ENCODE measurements at regions not wholly inside any gene's neighbourhood (a gene's known extent, or its start where the extent isn't known, plus 50 kb on each side); places are given as distances from the start of the nearest gene placed in this dataset.

GRCh38 chr2:58517881-58518280 is 276.8 kb upstream of the FANCL start:
- no peak for TF ChIP-seq PATZ1 (CRISPR knock-in tag; IDR thresholded peaks at IDR 0.05; ENCODE audit: borderline replicate concordance)
- TF ChIP-seq TSHZ2 (CRISPR knock-in tag; IDR thresholded peaks at IDR 0.05): no peak
- no peak for TF ChIP-seq POU6F1 (CRISPR knock-in tag; IDR thresholded peaks at IDR 0.05; ENCODE audit: borderline replicate concordance, low read depth)
- no peak for TF ChIP-seq ZNF8 (CRISPR knock-in tag; IDR thresholded peaks at IDR 0.05)
- no peak for TF ChIP-seq ARNTL (CRISPR knock-in tag; IDR thresholded peaks at IDR 0.05; ENCODE audit: borderline replicate concordance, low read depth)
- TF ChIP-seq ESRRG (CRISPR knock-in tag; IDR thresholded peaks at IDR 0.05): no peak
- TF ChIP-seq CSRNP3 (CRISPR knock-in tag; IDR thresholded peaks at IDR 0.05): no peak
- TF ChIP-seq ZNF70 (CRISPR knock-in tag; IDR thresholded peaks at IDR 0.05): no peak
